ENCODE measurements at regions not wholly inside any gene's neighbourhood (a gene's known extent, or its start where the extent isn't known, plus 50 kb on each side); places are given as distances from the start of the nearest gene placed in this dataset.

- no peak for DNase-seq
Observed at GRCh38 chr7:48703466-48703865, 220.9 kb upstream of the CDC14C start.

GRCh38 chr7:48708122-48708521 is 216.2 kb upstream of the CDC14C start:
- no peak for DNase-seq

GRCh38 chr7:48708635-48709034 is 215.7 kb upstream of the CDC14C start:
- DNase-seq = no peak

GRCh38 chr7:48710995-48711394 is 213.4 kb upstream of the CDC14C start:
- DNase-seq = no peak

- DNase-seq = peak; percentile 55
Observed at GRCh38 chr7:48718731-48719378, 205.5 kb upstream of the CDC14C start.

- DNase-seq = no peak
Observed at GRCh38 chr7:48728799-48729198, 195.5 kb upstream of the CDC14C start.

GRCh38 chr7:48734695-48735406 is 189.5 kb upstream of the CDC14C start:
- peak; percentile 11 for DNase-seq

- peak; percentile 25 for DNase-seq
Observed at GRCh38 chr7:48741545-48741944, 182.8 kb upstream of the CDC14C start.

GRCh38 chr7:48742079-48742798 is 182.1 kb upstream of the CDC14C start:
- no peak for DNase-seq

- DNase-seq = no peak
Observed at GRCh38 chr7:48748081-48748833, 176.1 kb upstream of the CDC14C start.

GRCh38 chr7:48755061-48755555 is 169.2 kb upstream of the CDC14C start:
- no peak for DNase-seq

GRCh38 chr7:48759431-48760080 is 164.8 kb upstream of the CDC14C start:
- DNase-seq = no peak

- DNase-seq = no peak
Observed at GRCh38 chr7:48760528-48761265, 163.7 kb upstream of the CDC14C start.

GRCh38 chr7:48780862-48781261 is 143.5 kb upstream of the CDC14C start:
- DNase-seq = no peak

GRCh38 chr7:48781752-48782151 is 142.6 kb upstream of the CDC14C start:
- no peak for DNase-seq

GRCh38 chr7:48782511-48782910 is 141.8 kb upstream of the CDC14C start:
- no peak for DNase-seq

GRCh38 chr7:48786951-48787350 is 137.4 kb upstream of the CDC14C start:
- DNase-seq = no peak

GRCh38 chr7:48803250-48803649 is 121.1 kb upstream of the CDC14C start:
- DNase-seq = no peak

GRCh38 chr7:48806731-48807130 is 117.6 kb upstream of the CDC14C start:
- DNase-seq = no peak

GRCh38 chr7:48811071-48811470 is 113.3 kb upstream of the CDC14C start:
- DNase-seq = no peak

GRCh38 chr7:48813472-48813871 is 110.9 kb upstream of the CDC14C start:
- no peak for DNase-seq

GRCh38 chr7:48822138-48822537 is 102.2 kb upstream of the CDC14C start:
- DNase-seq = no peak

All from suppressor macrophage treated with lipopolysaccharide for 4 hours (primary cell).